ENCODE measurements at regions not wholly inside any gene's neighbourhood (a gene's known extent, or its start where the extent isn't known, plus 50 kb on each side); places are given as distances from the start of the nearest gene placed in this dataset.

GRCh38 chr5:103808464-103809106 lies 246.0 kb upstream of the NUDT12 start:
- Histone ChIP-seq H3K9me3 (ENCODE audit: low read length) (no peaks in the 10 kb centered on the region), H3K9me2 (ENCODE audit: low read depth, low read length) (no peaks in the 10 kb centered on the region), H2AFZ (ENCODE audit: low read length) (no peak overlapping the region)

GRCh38 chr5:103804711-103805110 lies 242.1 kb upstream of the NUDT12 start:
- Histone ChIP-seq H3K9me2 (ENCODE audit: low read depth, low read length) (no peaks in the 10 kb centered on the region), H3F3A (ENCODE audit: insufficient read depth, low read length) (no peaks in the 10 kb centered on the region), H4K20me1 (ENCODE audit: insufficient read depth, low read length) (no peaks in the 10 kb centered on the region), H2AFZ (ENCODE audit: low read length) (no peak overlapping the region), H3K36me3 (ENCODE audit: insufficient read depth, low read length) (no peaks in the 10 kb centered on the region), H3K4me2 (ENCODE audit: low read length) (no peak overlapping the region), H3K4me3 (ENCODE audit: low read depth, low read length, poor library complexity, severe bottlenecking) (no peak overlapping the region), H3K27ac (ENCODE audit: low read depth, low read length, poor library complexity, severe bottlenecking) (no peak overlapping the region), H3K9ac (ENCODE audit: low read length) (no peak overlapping the region), H3K9me3 (ENCODE audit: low read length) (no peaks in the 10 kb centered on the region), H3K79me2 (ENCODE audit: insufficient read depth, low read length) (no peaks in the 10 kb centered on the region), H3K4me1 (ENCODE audit: insufficient read depth, low read length, severe bottlenecking) (no peaks in the 10 kb centered on the region), H3K27me3 (ENCODE audit: insufficient read depth, low read length) (no peaks in the 10 kb centered on the region)
- TF ChIP-seq CTCF (IDR thresholded peaks at IDR 0.05; ENCODE audit: low read length) (no peak), EZH2 (IDR thresholded peaks at IDR 0.05; ENCODE audit: borderline replicate concordance, low read length) (no peak)

More at GRCh38 chr5:103808464-103809106, 246.0 kb upstream of the NUDT12 start:
- no peaks in the 10 kb centered on the region for H3F3A ChIP-seq (ENCODE audit: insufficient read depth, low read length)
- no peaks in the 10 kb centered on the region for H3K36me3 ChIP-seq (ENCODE audit: insufficient read depth, low read length)
- H3K4me2 ChIP-seq (ENCODE audit: low read length), result no peak overlapping the region
- TF ChIP-seq EZH2 (IDR thresholded peaks at IDR 0.05; ENCODE audit: borderline replicate concordance, low read length) (no peak), CTCF (IDR thresholded peaks at IDR 0.05; ENCODE audit: low read length) (peak; percentile 78)
- H3K27me3 ChIP-seq (ENCODE audit: insufficient read depth, low read length), result no peaks in the 10 kb centered on the region
- H3K4me1 ChIP-seq (ENCODE audit: insufficient read depth, low read length, severe bottlenecking), result no peaks in the 10 kb centered on the region
- H3K79me2 ChIP-seq (ENCODE audit: insufficient read depth, low read length), result no peaks in the 10 kb centered on the region
- H3K27ac ChIP-seq (ENCODE audit: low read depth, low read length, poor library complexity, severe bottlenecking), result no peak overlapping the region
- H4K20me1 ChIP-seq (ENCODE audit: insufficient read depth, low read length), result no peaks in the 10 kb centered on the region
- H3K9ac ChIP-seq (ENCODE audit: low read length), result no peak overlapping the region
- no peak overlapping the region for H3K4me3 ChIP-seq (ENCODE audit: low read depth, low read length, poor library complexity, severe bottlenecking)

- Histone ChIP-seq H3K4me3 (ENCODE audit: low read depth, low read length, poor library complexity, severe bottlenecking) (no peak overlapping the region), H3K9ac (ENCODE audit: low read length) (no peak overlapping the region), H4K20me1 (ENCODE audit: insufficient read depth, low read length) (no peaks in the 10 kb centered on the region), H3K79me2 (ENCODE audit: insufficient read depth, low read length) (no peaks in the 10 kb centered on the region), H3K36me3 (ENCODE audit: insufficient read depth, low read length) (no peaks in the 10 kb centered on the region), H3K9me3 (ENCODE audit: low read length) (no peaks in the 10 kb centered on the region), H3K4me2 (ENCODE audit: low read length) (no peak overlapping the region), H3F3A (ENCODE audit: insufficient read depth, low read length) (no peaks in the 10 kb centered on the region), H3K27ac (ENCODE audit: low read depth, low read length, poor library complexity, severe bottlenecking) (no peak overlapping the region), H3K9me2 (ENCODE audit: low read depth, low read length) (no peaks in the 10 kb centered on the region), H3K27me3 (ENCODE audit: insufficient read depth, low read length) (no peaks in the 10 kb centered on the region), H2AFZ (ENCODE audit: low read length) (no peak overlapping the region), H3K4me1 (ENCODE audit: insufficient read depth, low read length, severe bottlenecking) (no peaks in the 10 kb centered on the region)
- TF ChIP-seq CTCF (IDR thresholded peaks at IDR 0.05; ENCODE audit: low read length), result no peak
- TF ChIP-seq EZH2 (IDR thresholded peaks at IDR 0.05; ENCODE audit: borderline replicate concordance, low read length), result no peak
These were observed 239.1 kb upstream of the NUDT12 start for GRCh38 chr5:103801681-103802080.
